GM21737 (cell line): ENCODE measurements at regions not wholly inside any gene's neighbourhood (a gene's known extent, or its start where the extent isn't known, plus 50 kb on each side); places are given as distances from the start of the nearest gene placed in this dataset.

Source experiments
- ATAC-seq: cut with Tn5 transposase; IDR thresholded peaks from one replicate; pipeline ENCODE4 v1.9.1; 2021; ENCODE audit warnings: mild to moderate bottlenecking, moderate library complexity; ENCODE audit not compliant: unreplicated experiment

GRCh38 chr17:27239584-27239983, 54.3 kb upstream of the WSB1 start:
- ATAC-seq = no peak

GRCh38 chr17:27240086-27240801, 53.7 kb upstream of the WSB1 start:
- no peak for ATAC-seq

- no peak for ATAC-seq
Measured at GRCh38 chr17:27240802-27241155, 53.1 kb upstream of the WSB1 start.

- peak; percentile 39 for ATAC-seq
Measured at GRCh38 chr17:27241346-27241946, 52.5 kb upstream of the WSB1 start.

DNA sequence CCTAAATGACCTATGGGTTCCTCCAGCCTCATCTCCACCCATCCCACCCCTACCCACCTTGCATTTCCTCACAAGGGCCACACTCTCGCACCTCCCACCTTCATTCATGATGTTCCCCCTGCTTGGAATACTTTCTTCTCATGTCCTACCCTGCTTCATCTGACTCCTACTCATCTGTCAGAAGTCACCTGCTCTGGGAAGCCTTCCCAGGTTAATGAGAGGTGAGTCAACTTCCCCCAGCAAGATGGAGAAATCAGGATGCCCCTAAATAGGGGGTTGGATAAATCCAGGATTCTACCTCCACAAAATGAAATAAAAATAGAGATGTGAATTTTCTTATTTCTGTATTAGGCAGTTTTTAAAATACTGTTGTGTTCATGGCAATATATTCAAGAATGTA, 51.0 kb upstream of the WSB1 start:
- ATAC-seq = no peak

GRCh38 chr17:27244011-27244410, 49.9 kb upstream of the WSB1 start:
- no peak for ATAC-seq
